Thoracic aorta (tissue), 2 donors: ENCODE measurements at regions not wholly inside any gene's neighbourhood (a gene's known extent, or its start where the extent isn't known, plus 50 kb on each side); places are given as distances from the start of the nearest gene placed in this dataset.
"Not testable (repeated sequence)": the region's sequence is repeated elsewhere in the genome, so short reads cannot be mapped to it uniquely, and the experiment has no call there.

ENCODE experiments used
- ATAC-seq: fragments of 150-250 bp; one replicate; pipeline ENCODE4 v1.8.0; 2017; ENCODE audit warnings: low read depth; ENCODE audit not compliant: insufficient number of reproducible peaks, low FRiP score
- DNase-seq: peaks from one replicate; pipeline ENCODE4 v3.0.0-alpha.2; 2020; ENCODE audit warnings: low spot score
- H3K27ac ChIP-seq, 2 donors: fragments of 200-600 bp; sonication (generic); 1 replicate in 1 of 2; 2 replicates in 1 of 2; pipeline ENCODE4 v1.5.1; 2016; ENCODE audit warnings: mild to moderate bottlenecking in 2 of 2, moderate library complexity in 2 of 2
- H3K27me3 ChIP-seq: fragments of 200-600 bp; sonication (generic); replicated peaks from 2 replicates; pipeline ENCODE4 v1.6.0; 2016; ENCODE audit warnings: mild to moderate bottlenecking; ENCODE audit not compliant: insufficient read depth
- H3K36me3 ChIP-seq: fragments of 200-600 bp; sonication (generic); one replicate; pipeline ENCODE4 v1.5.1; 2016
- H3K4me1 ChIP-seq, 2 donors: fragments of 200-600 bp; sonication (generic); 1 replicate in 1 of 2; 2 replicates in 1 of 2; pipeline versions ENCODE4 v1.5.1 to v1.6.0; 2016; ENCODE audit warnings: low read depth in 2 of 2, mild to moderate bottlenecking in 1 of 2; ENCODE audit not compliant: control insufficient read depth in 1 of 2
- H3K4me3 ChIP-seq: fragments of 200-600 bp; sonication (generic); 2 replicates; pipeline ENCODE4 v1.5.1; 2016; ENCODE audit warnings: mild to moderate bottlenecking
- H3K9me3 ChIP-seq: fragments of 200-600 bp; sonication (generic); 2 replicates; pipeline ENCODE4 v1.5.1; 2016
- TF ChIP-seq, protein P1 (sequence below): fragments of 200-600 bp; sonication (generic); IDR thresholded peaks from one replicate; pipeline ENCODE4 v1.5.1; 2019; ENCODE audit warnings: antibody characterized with exemption

DNA sequence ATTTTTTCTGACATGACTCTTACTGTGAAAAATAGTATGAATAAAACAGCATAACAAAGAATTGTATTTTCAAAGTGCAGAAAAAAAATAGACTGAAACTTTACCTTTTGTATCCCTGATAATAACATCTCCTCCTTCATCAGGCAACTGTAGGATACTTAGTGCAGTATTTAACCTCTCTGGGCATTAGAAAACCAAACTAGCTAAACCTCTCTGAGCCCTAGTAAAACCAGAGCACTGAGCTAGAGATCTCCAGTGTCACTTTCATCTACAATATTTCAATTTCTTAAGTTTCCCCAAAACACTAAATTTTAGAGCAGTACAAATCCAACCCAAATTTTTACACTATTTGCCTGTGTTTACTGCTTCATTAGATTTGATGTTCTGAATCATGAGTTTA, 594.0 kb upstream of the LINC00305 start:
- H3K4me1 ChIP-seq, result no peaks in the 10 kb centered on the region
- H3K9me3 ChIP-seq, result no peaks in the 10 kb centered on the region
- TF ChIP-seq, protein P1, sequence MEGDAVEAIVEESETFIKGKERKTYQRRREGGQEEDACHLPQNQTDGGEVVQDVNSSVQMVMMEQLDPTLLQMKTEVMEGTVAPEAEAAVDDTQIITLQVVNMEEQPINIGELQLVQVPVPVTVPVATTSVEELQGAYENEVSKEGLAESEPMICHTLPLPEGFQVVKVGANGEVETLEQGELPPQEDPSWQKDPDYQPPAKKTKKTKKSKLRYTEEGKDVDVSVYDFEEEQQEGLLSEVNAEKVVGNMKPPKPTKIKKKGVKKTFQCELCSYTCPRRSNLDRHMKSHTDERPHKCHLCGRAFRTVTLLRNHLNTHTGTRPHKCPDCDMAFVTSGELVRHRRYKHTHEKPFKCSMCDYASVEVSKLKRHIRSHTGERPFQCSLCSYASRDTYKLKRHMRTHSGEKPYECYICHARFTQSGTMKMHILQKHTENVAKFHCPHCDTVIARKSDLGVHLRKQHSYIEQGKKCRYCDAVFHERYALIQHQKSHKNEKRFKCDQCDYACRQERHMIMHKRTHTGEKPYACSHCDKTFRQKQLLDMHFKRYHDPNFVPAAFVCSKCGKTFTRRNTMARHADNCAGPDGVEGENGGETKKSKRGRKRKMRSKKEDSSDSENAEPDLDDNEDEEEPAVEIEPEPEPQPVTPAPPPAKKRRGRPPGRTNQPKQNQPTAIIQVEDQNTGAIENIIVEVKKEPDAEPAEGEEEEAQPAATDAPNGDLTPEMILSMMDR, result no peak
- DNase-seq (no peak), ATAC-seq (no peak)
- H3K4me3 ChIP-seq, result no peak overlapping the region
- H3K27ac ChIP-seq, result no peak overlapping the region
- H3K36me3 ChIP-seq, result no peaks in the 10 kb centered on the region
- H3K27me3 ChIP-seq, result no peaks in the 10 kb centered on the region

DNA sequence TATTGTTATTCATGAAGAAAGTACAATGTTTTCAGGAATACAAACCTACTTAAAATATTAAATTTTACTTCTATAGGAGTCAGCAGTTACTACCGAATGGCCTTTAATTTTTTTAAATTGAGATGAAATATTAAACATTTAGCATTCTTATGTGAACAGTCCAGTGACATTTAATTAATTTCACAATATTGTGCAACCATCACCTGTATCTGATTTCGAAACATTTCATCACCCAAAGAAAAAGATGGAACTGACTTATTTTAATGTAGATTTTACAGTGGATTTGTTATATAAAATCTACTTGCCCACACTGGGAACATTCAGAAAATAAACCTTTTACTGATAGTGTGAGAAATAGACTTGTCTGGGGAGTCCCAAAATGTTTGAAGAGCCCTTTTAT, 585.2 kb upstream of the LINC00305 start:
- no peaks in the 10 kb centered on the region for H3K4me1 ChIP-seq
- H3K4me3 ChIP-seq, result no peak overlapping the region
- H3K27ac ChIP-seq, result no peak overlapping the region
- DNase-seq, result no peak
- H3K36me3 ChIP-seq, result no peaks in the 10 kb centered on the region
- no peaks in the 10 kb centered on the region for H3K27me3 ChIP-seq
- no peaks in the 10 kb centered on the region for H3K9me3 ChIP-seq
- TF ChIP-seq, protein P1, result no peak
- no peak for ATAC-seq

DNA sequence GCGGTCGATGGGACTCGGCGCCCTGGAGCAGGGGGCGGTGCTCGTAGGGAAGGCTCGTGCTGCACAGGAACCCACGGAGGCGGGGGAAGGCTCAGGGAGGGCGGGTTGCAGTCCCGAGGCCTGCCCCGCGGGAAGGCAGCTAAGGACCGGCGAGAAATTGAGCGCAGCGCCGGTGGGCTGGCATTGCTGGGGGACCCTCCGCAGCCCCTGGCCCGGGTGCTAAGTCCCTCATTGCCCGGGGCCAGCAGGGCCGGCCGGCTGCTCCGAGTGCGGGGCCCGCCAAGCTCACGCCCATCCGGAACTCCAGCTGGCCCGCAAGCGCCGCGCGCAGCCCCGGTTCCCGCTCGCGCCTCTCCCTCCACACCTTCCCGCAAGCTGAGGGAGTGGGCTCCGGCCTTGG, 576.8 kb upstream of the LINC00305 start:
- not testable (repeated sequence) for H3K4me3 ChIP-seq, H3K36me3 ChIP-seq, H3K4me1 ChIP-seq, DNase-seq, H3K27ac ChIP-seq, ATAC-seq, H3K9me3 ChIP-seq, H3K27me3 ChIP-seq

DNA sequence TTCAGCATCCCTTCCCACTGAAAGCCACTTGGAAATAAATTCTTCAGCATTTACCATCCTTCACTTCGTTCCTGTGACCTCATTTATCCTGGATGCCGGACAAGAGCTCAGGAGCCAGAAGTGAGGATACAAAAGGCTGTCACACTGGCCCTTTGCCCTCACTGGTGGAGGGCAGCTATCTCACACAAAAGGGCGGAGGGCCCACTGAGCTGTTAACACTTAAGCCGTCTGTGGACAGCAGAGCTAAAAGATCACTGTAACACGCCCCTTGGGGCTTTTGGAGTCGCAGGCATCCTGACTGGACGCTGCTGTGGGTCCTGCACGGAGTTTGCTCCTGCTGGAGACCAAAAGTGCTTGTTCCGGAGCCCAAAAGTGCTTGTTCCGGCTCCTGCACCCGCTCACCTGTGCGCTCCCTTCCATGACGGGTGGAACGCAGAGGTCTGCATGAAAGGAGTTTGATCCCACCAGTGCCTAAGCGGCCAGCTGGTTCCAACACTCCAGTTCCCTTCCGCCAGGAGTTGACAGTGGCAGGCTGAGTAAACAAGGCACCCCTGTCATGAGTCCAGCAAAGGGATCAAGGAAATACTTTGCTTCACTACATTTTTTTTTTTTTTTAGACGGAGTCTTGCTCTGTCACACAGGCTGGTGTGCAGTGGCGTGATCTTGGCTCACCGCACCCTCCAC, 572.0 kb upstream of the LINC00305 start:
- Histone ChIP-seq H3K4me3 (no peak overlapping the region), H3K4me1 (no peaks in the 10 kb centered on the region), H3K27ac (no peak overlapping the region), H3K9me3 (no peaks in the 10 kb centered on the region), H3K27me3 (no peaks in the 10 kb centered on the region), H3K36me3 (no peaks in the 10 kb centered on the region)
- ATAC-seq, result no peak
- TF ChIP-seq, protein P1, result no peak
- DNase-seq, result no peak

DNA sequence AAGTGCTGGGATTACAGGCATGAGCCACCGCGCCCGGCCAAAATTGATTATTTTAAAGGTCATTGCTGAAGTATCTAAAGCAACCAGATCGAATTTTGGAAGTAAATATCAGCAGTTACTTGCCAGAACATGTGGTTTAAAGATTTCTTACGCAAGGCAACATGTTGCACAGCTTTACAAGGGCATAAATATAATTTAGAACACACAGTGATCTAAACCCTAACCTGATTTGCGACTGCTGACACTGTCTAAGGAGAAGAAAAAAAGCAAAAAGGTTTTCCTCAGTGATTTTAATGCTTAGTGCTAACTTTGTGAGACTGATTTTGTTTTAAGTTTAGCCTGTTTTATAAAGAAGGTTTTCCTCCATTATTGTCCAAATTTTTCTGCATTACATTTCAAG, 569.9 kb upstream of the LINC00305 start:
- H3K27ac ChIP-seq, result no peak overlapping the region
- H3K36me3 ChIP-seq, result no peaks in the 10 kb centered on the region
- no peaks in the 10 kb centered on the region for H3K9me3 ChIP-seq
- no peak overlapping the region for H3K4me3 ChIP-seq
- ATAC-seq (no peak), DNase-seq (no peak)
- H3K4me1 ChIP-seq, result no peaks in the 10 kb centered on the region
- TF ChIP-seq, protein P1, result no peak
- H3K27me3 ChIP-seq, result no peaks in the 10 kb centered on the region

DNA sequence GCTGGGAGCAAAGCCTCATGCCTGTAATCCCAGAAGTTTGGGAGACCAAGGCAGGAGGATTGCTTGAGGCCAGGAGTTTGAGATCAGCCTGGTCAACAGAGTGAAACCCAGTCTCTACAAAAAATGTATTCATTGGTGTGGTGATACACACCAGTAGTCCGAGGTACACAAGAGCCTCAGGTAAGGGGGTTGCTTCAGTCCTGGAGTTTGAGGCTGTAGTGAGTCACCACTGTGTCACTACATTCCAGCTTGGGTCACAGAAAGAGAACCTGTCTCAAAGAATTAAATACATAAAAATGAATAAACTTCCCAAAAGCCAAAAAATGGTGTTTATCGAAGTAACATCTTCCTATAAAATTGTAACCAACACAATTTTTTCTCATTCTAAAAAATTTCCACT, 568.1 kb upstream of the LINC00305 start:
- no peak overlapping the region for H3K27ac ChIP-seq
- DNase-seq (no peak), ATAC-seq (no peak)
- no peaks in the 10 kb centered on the region for H3K4me1 ChIP-seq
- H3K9me3 ChIP-seq, result no peaks in the 10 kb centered on the region
- TF ChIP-seq, protein P1, result no peak
- H3K4me3 ChIP-seq, result no peak overlapping the region
- H3K36me3 ChIP-seq, result no peaks in the 10 kb centered on the region
- H3K27me3 ChIP-seq, result no peaks in the 10 kb centered on the region
